GM19025 (cell line): ENCODE measurements at regions not wholly inside any gene's neighbourhood (a gene's known extent, or its start where the extent isn't known, plus 50 kb on each side); places are given as distances from the start of the nearest gene placed in this dataset.

Source experiments
- ATAC-seq: cut with Tn5 transposase; IDR thresholded peaks from one replicate; pipeline ENCODE4 v1.9.1; 2021; ENCODE audit warnings: mild to moderate bottlenecking, low read depth, moderate library complexity; ENCODE audit not compliant: unreplicated experiment

DNA sequence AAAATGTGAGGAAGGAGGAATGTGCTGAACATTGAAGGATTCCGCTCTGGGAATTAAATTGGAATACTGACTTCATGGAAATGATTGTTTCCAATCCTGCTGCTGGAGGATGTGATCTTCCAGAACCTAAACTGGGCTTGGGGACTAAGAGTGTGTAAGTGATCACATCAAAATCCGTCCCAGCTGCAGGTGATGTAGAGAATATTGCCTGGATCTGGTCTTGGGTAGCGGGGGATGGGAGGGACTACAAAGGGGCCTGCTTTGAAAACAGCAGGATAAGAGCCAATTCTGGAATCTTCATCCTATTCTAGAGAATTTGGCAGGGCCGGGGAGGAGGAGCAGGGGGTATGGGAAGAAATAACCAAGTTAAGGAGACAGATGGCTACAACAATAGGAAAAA, 552.2 kb upstream of the FZD8 start:
- ATAC-seq: no peak

DNA sequence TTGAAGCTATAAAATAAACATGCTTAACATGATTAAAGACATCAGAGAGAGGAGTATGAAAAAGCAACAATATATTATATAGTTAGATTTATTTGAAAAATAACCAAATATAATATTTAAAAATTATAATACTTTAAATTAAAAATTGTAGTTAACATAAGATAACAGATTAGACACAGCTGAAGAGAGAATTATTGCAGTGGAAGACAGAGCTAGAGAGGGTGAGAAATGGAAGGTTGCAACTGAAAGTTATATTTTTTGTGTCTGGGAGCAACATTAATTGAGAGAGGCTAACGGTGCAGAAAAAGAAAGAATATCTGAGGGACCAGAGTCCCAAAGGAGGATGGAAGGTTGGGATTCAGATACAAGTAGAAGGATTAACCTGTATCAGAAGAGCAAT, 548.9 kb upstream of the FZD8 start:
- no peak for ATAC-seq

DNA sequence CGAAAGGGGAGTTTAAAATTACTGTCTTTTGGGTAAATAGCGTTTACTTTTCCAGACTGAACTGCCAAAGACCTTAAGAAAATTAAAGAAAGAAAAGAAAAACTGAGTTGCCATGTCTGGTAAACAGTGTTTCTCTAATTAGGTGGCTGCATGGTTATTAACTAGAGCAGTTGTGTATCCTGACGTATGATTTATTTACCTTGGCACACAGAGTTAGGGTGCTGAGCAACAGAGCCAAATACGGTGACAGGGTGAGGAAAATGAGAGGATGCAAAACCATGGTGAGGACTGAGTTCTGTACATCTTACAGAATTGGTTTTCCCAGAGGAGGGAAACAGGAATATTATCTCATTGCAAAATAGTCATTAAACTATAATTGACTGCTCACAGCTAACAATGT, 546.4 kb upstream of the FZD8 start:
- no peak for ATAC-seq

DNA sequence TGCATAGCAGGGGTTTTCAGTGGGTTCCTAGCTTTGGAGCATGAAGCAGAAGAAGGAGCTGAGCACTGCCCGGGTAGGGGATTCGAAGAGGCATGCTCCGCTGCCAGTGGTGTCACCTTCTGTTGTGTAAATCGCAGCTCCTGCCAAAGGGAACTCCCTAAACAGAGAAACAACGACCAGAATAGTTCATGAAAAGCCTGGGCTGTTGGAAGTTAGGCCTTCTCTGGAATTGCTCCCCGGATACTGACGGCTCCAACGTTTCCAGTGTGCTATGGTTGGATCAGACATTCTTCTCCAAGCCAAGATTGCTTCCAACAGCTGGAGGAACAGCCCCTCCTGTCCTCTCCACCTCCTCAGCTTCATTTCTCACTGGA, 546.0 kb upstream of the FZD8 start:
- ATAC-seq: no peak

DNA sequence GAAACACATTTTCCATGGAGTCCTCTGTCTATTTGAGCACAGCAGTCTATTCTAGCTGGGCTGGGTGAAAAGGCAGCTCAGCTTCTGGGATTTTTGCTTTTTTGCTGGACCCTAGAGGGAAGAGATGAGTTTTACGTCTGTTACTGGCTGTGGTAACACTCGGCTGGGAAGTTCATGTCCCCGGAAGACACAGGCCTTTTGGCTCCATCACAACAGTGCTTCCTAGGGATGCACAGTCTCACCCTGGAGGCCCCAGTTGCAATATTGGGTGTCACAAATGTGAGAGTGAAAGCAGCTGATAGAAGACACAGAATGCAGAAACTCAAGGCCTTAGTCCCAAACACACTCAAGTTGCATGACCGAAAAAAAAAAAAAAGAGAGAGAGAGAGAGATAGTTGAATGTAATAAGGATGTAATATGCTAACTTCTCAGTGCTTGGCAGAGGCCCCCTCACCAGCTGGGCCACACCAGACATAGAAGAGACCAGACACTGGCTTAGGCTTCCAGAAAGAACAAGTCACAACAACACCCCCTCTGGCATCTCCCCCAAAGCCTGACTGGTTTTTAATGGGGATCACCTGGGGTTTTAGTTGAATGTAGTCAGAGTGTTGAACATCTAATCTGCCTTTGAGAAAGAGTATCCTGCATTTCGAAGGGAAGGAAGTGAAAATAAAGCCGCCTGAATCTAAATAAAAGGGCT, 545.4 kb upstream of the FZD8 start:
- ATAC-seq: no peak

DNA sequence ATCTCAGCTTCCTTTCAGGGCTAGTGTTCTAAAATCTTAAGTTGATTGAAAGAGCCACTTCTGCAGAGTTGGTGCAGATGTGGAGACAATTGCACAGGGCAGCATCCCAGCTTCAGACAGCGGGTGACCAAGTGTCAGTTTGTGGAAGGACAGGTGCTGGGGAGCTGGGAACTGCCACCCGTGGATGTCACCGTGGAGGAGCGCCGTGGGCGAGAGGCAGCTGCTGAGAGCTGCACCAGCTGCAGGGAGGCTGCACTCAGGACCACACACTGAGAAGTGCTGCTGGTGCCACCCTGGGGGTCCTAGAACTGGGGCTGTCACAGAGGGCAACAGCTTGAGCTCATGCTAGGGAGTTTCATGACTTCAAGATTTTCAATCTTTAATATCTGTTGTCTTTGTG, 543.0 kb upstream of the FZD8 start:
- no peak for ATAC-seq

DNA sequence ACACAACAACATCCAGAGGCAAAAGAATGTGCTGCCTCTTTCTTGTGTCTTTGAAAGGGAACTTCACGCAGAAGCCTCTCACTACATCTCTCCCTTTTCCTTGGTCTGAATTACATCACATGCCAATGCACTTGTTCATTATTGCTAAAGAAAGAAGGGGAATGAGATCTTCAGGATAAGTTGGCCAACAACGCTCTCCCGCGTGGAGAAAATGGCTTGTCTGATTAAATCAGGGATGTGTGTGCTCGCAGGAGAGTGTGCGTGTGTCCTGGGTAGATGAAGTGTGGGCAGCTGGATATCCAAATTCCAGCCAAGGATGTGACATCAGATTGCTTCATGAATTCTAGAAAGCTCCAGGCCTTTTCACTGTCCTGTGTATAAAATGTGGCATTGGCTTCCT, 541.6 kb upstream of the FZD8 start:
- ATAC-seq: no peak

DNA sequence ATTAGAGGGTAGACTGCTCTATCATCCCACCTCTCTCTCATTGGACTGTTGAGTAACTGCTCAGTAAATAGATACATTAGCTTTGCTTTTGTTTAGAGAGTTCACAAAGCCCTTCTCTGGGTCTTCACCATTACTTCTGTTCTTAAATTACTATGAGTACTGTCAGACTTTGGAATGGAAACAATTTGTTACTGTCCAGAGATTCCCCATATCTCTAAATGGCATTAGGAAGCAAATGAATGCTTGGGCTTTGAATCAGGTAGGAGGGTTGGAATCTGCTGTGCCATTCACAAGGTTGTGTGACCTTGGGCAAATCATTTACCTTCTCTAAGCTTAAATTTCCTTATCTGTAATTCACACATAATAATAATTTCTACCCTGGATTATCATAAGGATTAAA, 541.0 kb upstream of the FZD8 start:
- no peak for ATAC-seq

DNA sequence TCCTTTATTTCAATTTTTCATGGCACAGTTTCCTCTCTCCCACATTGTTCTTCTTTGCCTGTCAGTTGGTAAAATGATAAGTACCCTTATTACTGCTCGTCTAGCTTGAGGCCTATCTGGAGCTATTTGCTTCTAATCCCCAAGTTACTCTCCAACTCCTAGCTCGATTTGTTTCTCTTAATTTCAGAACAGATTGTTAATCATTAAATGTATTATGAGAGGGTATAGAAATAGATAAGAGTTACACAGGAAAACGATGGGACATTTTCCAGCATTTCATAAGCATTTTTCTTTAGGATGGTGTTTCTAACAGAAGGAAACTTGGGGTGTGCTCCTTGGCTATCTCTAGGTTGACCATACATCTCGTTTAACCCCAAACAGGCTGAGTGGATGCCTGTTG, 540.5 kb upstream of the FZD8 start:
- no peak for ATAC-seq

DNA sequence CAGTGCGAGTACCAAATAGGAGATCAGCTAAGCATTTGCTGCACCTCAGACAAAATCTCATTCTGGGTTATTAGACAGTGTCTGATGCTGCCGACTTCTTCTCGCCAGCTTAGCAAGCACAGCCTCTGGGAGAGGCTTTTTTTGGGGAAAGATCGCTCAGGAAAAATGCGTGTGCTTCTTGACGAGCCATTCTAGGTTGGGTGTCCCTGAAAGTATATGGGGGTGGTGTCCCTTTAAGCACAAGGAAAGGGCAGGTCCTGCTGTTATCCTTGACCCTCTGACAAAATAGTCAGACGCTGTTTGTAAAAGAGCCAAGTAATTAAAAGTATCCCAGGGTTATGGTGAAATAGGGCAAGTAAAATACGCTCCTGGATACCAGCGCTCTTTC, 540.1 kb upstream of the FZD8 start:
- ATAC-seq: no peak

DNA sequence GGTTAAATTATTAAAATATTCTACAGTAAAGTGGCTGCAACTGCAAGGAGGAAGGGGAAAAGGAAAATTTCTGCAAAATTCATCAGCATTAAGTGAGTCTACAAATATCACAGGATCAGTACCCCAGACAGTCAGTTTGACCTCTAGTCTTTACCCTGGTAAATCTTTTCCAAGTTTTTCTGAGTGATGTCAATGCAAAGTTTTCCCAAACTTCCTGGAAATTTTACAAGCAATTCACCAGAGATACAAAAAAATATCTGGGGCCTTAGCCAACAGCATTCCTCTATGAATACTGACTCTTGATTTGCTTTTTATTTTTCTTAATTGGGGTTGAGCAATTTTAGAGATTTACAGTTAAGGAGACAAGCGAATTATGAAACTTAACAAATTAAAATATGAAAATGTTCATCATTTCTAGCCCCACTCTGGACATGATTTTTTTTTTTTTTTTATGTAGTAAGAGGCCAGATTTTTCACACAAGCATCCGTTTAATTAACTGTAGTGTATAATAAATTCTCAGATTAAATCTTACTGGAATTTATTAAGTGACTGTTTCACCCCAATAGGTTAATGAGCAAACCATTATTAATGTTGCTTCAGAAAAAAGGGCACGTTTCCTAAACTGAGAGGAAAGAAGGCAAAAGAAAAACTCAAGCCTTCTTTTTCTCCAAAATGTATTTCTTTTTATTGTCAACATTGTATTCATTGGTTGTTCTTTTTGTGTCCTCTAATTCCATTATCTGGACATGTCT, 539.5 kb upstream of the FZD8 start:
- ATAC-seq: no peak

DNA sequence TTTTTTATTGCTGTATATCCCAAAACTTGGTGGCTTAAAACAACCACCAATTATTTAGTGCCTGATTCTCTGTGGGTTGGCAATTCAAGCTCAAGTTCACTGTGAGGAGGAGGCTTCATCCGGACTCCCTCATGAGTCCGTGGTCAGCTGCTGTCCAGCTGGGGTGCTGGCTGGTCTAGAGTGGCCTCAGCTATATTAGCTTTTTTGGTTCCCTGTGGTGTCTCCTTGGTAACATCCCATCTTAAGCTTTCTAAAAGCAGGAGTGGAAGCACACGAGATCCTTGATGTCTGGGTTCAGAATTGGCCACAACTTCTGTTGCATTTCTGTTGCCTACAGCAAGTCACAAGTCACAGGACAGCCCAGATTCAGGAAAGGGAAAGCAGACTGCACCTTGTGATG, 536.5 kb upstream of the FZD8 start:
- no peak for ATAC-seq

DNA sequence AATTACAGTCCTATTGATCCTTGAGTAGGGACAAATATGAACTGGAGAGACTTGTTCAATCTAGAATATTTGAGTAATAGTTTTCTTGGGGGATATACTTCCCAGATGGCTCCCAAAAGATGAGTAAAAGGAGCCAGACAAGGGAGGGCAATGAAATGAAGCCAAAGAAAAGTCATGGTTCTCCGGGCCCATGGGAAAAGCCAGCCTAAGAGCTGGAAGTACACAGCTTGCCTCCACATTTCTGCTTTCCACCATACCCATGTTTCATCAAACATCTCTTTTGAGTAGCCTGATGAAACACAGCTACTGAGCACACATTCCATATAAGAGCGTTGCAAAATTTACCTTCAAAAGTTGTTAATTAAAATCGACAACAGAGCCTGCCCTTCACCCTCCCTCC, 535.0 kb upstream of the FZD8 start:
- ATAC-seq: no peak

DNA sequence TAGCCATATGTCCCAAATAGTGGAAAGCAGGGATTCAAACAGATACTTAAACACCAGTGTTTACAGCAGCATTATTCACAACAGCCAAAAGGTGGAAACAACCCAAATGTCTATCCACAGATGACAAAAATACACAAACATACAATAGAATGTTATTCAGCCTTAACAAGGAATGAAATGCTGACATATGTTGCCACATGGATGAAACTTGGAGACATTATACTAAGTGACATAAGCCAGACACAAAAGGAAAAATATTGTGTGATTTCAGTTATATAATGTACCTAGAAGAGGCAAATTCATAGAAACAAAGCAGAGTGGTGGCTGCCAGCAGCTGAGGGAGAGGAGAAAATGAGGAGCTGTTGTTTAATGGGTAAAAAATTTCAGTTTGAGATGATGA, 533.9 kb upstream of the FZD8 start:
- ATAC-seq: no peak

DNA sequence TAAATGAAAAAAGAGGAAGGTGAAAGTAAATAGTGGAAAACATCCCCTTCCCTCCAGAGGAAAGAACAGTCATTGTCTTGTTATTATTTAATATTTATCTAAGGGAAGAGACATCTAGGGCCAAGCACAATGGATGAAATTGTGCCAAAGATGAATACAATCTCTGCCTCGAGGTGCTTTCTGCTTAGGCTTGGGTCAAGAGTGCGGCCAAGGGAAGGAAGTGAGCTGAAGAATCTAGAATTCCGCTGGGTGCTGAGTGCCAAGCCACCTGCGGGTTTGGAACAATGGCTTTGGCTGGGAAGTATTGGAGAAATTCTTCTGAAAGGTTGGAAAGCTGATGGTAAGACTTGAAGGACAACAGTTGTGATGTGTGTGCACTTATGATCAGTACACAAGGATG, 531.3 kb upstream of the FZD8 start:
- no peak for ATAC-seq

DNA sequence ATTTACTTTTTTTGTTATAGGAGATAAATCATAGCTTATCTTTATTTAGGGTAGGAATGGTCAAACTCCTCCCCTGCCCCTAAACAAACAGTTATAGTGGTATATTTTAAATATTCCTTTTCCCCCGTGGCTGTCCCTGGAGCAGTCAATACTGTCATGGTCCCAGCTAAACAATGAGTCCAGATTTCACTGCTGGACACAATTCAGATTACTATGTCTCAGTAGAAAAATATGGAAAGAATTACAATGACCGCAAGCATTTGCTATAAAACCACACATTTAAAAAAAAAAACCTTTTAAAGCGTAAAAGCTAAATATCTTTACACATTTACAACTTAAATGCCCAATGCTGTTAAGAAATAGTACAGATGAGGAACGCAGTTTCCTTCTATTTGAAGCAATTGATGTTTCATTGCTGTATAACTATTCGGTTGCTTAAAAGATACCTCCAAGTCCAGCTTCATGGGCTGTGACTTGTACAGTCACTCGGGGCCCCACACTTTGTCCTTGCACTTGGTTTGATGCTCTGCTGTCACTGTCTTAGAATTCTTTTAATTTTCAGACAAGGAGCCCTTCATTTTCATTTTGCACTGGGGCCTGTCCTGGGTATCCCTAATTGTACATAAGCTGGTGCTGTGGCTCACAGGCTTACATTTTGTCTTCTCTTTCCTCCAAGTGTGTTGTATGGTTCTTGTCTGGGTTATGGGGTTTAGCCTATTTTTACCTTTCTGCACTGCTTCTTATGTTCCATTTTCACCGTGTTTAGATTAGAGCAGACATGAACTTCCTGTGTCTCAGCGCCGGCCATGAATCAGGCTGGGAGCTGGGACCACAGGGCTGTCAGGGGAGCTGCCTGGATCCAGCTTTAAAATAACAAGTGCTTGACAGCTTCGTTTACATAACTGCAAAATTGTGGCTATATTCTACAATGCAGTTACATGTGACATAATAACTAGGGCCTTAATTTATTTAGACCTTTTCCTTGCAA, 530.2 kb upstream of the FZD8 start:
- no peak for ATAC-seq

DNA sequence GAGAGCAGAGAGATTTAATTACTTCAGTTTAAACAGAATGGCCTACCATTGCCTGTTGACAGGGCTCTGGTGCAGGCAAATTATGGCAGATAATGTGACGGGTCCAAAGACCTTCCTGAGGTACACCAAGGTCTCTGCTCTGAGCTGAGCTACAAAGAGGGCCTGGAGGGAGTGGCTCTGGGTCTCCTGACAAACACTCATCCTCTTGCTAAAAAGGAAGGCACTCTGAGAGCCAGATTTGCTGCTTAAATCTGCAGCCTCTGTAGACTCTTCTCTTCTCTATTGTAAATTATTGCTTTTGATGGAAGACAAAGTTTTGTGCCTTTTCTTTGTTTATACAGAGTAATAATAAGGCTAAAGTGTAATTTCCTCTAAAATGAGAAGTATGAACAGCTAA, 529.5 kb upstream of the FZD8 start:
- no peak for ATAC-seq

DNA sequence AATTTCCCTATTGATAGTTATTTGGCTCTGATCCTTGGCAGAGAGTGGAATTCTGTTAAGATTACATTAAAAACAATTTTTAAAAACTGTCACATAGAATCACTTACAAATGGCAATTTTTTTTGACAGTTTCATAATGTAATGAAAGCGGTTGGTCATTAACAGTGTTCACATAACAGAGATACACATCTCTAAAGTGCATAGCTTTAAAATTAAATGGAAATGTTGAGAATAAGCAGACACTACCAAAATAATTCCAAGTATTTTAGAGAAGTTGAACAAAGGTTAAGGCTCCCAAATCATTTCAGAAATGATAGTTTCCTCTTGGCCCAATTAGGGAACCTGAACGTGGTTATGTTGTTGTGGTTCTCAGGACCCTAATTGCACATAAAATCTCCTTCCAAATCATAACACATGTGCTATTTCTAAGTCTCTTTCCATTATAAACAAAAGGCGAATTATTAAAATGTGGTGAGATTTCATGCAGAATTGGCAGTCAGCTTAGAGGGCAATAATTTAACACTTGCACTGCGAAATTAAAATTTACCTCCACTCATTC, 528.9 kb upstream of the FZD8 start:
- no peak for ATAC-seq

DNA sequence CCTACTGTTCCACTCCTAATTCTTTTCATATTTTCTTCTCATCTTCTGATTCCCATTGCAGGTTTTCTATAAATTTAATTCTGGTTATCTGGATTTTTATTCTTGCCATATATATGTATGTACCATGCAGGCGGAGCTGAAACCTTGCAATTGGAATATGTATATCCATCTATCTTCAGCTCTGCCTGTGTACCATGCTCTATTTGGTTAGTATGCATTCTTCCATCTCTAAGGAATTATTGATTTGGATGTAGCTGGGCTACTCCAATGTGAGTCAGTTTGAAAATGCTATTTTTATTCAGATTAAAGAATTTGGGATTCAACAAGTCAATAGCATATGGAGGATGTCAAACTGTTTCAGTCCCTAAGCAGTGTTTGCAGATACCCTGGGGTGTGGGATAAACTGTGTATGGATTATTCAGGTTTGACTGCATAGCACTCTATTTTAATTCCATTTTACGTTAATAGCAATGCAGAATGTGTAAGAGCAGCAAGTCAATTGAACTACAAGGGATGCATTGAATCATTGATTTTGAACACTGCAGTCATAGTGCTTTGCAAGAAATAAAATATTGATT, 528.1 kb upstream of the FZD8 start:
- no peak for ATAC-seq

DNA sequence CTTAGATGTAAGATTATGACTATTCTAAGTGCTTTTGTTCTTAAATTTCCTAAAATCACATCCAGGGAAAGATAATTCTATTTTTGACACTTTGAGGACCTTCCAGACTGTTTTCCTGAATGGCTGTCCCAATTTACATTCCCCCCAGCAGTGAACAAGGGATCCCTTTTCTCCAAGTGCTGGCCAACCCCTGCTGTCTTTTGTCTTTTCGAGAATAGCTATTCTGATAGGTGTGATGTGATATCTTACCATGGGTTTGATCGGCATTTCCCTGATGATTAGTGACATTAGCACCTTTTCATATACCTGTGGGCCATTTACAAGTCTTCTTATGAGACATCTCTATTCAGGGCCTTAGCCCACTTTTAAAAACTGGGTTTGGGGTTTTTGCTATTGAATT, 526.7 kb upstream of the FZD8 start:
- ATAC-seq: no peak
